DMS153 treated with DMSO at 0.1 percent for 48 hours (cell line): ENCODE measurements at regions not wholly inside any gene's neighbourhood (a gene's known extent, or its start where the extent isn't known, plus 50 kb on each side); places are given as distances from the start of the nearest gene placed in this dataset.

Experiments used
- DNase-seq: peaks from one replicate; lab custom pipeline; 2025; ENCODE audit not compliant: unreplicated experiment; lab: John Stamatoyannopoulos, UW

- DNase-seq, result no peak
Observed at GRCh38 chr2:172350839-172351479, 76.4 kb upstream of the ITGA6 start.

GRCh38 chr2:172351586-172351985 lies 75.8 kb upstream of the ITGA6 start:
- DNase-seq, result no peak

GRCh38 chr2:172354347-172354746 lies 73.0 kb upstream of the ITGA6 start:
- DNase-seq, result no peak

GRCh38 chr2:172357442-172357841 lies 69.9 kb upstream of the ITGA6 start:
- no peak for DNase-seq

- DNase-seq, result no peak
Observed at GRCh38 chr2:172358691-172359556, 68.5 kb upstream of the ITGA6 start.

- DNase-seq, result no peak
Observed at GRCh38 chr2:172361360-172361759, 66.0 kb upstream of the ITGA6 start.

GRCh38 chr2:172361840-172362239 lies 65.5 kb upstream of the ITGA6 start:
- no peak for DNase-seq

GRCh38 chr2:172364261-172364660 lies 63.1 kb upstream of the ITGA6 start:
- no peak for DNase-seq

GRCh38 chr2:172366596-172367150 lies 60.7 kb upstream of the ITGA6 start:
- no peak for DNase-seq

- DNase-seq, result no peak
Observed at GRCh38 chr2:172370821-172371455, 56.4 kb upstream of the ITGA6 start.

GRCh38 chr2:172372436-172372835 lies 55.0 kb upstream of the ITGA6 start:
- DNase-seq, result no peak

- DNase-seq, result no peak
Observed at GRCh38 chr2:172373076-172373475, 54.3 kb upstream of the ITGA6 start.

GRCh38 chr2:172373766-172374165 lies 53.6 kb upstream of the ITGA6 start:
- DNase-seq, result no peak

- DNase-seq, result no peak
Observed at GRCh38 chr2:172374318-172375240, 52.8 kb upstream of the ITGA6 start.

- no peak for DNase-seq
Observed at GRCh38 chr2:172375251-172375650, 52.1 kb upstream of the ITGA6 start.

- DNase-seq, result no peak
Observed at GRCh38 chr2:172376016-172376415, 51.4 kb upstream of the ITGA6 start.

- DNase-seq, result no peak
Observed at GRCh38 chr2:172376505-172377125, 50.8 kb upstream of the ITGA6 start.

GRCh38 chr2:172377408-172377807 lies 50.0 kb upstream of the ITGA6 start:
- DNase-seq, result no peak
